Right renal cortex interstitium (tissue), 3 donors: ENCODE measurements at regions not wholly inside any gene's neighbourhood (a gene's known extent, or its start where the extent isn't known, plus 50 kb on each side); places are given as distances from the start of the nearest gene placed in this dataset.

Experiments
- DNase-seq, 3 donors: peaks; one replicate each; pipeline ENCODE4 v3.0.0-alpha.2; 2013; ENCODE audit warnings: low read depth in 3 of 3, low spot score in 2 of 3

DNA sequence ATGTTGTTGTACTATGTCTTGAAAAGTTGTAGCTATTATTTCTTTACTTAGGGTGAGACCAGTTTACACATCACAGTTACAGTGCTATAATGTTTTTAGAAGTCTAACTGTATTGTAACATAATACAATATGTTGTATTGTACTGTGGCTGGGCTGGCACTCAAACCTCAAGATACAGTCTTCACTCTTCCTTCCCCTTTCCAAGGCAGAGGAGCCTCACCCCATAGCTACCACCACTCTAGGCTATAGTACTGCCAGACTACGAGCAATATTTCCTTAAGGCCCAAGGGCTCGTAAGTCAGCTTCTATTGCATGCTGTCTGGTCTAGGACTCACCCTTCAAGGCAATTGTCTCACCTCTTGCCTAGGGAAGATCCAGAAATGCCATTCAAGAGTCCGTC, 597.7 kb downstream of the OTOL1 start:
- no peak for DNase-seq

GRCh38 chr3:162096874-162097273, 600.3 kb downstream of the OTOL1 start:
- DNase-seq, result no peak

DNA sequence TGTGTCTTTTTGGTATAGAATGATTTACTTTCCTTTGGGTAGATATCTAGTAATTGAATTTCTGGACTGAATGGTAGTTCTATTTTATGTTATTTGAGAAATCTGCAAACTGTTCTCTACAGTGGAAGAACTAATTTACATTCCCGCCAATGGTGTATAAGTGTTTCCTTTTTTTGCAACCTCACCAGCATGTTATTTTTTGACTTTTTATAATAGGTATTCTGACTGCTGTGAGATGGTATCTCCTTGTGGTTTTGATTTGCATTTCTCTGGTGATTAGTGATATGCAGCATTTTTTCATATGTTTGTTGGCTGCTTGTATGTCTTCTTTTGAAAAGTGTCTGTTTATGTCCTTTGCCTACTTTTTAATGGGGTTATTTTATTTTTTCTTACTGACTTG, 607.2 kb downstream of the OTOL1 start:
- DNase-seq, result no peak

GRCh38 chr3:162111861-162112260, 615.3 kb downstream of the OTOL1 start:
- DNase-seq, result no peak

DNA sequence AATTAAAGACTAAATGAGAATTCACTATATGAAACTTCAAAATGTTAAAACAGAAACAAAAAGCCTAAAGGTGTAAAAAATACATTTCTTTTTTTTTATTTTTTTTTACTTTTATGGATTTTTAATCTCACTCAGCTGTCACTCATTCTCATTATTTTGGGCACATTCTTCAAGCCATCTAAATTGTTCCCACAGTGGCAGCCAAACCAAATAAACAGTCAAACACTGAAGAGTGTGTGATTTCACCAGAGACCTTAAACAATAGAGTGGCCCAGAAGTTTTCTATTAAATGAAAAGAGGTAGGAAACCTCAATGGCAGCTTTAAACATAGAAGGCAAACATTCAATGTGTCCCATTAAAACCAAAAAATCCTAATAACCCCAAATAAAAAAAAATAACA, 616.1 kb downstream of the OTOL1 start:
- no peak for DNase-seq

DNA sequence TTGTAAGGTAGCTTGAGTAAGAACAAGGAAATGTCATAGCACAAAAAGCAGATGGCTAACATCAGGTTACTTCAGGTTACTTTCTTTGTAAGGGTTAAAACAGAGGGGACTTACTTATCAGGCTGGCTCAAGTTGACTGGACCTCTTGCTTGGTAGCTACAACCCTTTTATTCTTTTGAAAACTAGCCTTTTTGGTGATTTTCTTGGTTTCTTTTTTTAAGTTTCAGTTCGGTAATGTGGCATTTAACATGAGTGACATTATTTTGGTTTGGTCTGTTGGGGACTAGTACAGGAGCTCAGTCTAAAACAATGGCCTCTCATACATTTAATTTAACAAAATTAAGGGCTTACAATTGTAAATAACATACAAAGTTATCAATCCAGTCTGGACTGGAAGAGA, 621.4 kb downstream of the OTOL1 start:
- no peak for DNase-seq

DNA sequence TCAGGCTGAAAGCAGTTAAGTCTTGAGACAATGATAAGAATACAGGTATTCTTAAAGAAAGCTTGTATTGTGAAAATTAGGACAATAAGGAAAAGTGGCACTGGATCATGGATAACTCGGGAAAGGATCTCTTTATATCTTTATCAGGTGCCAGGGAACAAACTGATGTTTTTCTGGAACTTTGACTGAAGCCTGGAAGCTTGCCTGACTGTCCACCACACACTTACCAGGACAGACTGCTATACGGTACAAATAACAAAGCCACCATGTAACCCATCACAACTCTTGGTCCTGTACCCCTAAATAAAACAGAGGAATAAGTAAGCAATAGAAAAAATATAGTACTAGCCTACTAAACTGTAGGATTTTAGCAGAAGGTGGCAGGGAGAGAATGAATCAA, 623.0 kb downstream of the OTOL1 start:
- DNase-seq, result no peak

DNA sequence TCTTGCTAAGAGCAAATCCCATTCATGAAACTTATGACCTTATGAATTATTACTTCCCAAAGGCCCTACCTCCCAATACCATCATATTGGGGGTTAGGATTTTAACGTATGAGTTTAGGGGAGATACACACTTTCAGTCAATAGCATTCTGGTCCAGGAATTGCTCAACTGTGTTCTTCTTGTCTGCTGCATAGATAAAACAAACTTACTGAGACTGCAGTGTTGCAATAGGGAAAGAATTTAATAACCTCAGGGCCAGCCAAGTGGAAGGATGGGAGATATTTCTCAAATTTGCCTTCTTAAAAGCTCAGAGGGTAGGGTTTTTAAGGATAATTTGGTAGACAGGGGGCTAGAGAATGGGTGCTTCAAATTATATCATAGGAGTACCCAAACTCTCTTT, 625.8 kb downstream of the OTOL1 start:
- no peak for DNase-seq

GRCh38 chr3:162125790-162126189, 629.2 kb downstream of the OTOL1 start:
- DNase-seq, result no peak

DNA sequence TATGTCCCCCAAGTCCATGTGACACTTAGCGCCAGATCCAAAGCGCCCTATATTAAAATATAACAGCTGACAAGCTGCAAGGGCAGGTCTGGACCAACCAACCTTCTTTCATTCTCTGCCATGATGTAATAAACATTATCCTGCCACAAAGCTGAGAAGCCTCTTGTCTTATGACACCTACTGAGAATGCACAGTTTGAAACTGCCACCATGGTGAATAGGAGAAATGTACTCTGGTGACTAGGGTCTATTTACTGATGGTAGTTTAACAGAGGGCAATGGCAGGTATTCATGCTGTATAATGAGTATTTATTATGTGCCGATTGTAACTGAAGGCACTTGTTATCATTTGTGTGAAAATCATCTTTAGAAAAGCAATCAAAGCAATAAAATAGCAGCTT, 634.0 kb downstream of the OTOL1 start:
- no peak for DNase-seq

- no peak for DNase-seq
These were observed 636.4 kb downstream of the OTOL1 start for GRCh38 chr3:162132981-162133380.

GRCh38 chr3:162134571-162134970, 638.0 kb downstream of the OTOL1 start:
- DNase-seq, result no peak

DNA sequence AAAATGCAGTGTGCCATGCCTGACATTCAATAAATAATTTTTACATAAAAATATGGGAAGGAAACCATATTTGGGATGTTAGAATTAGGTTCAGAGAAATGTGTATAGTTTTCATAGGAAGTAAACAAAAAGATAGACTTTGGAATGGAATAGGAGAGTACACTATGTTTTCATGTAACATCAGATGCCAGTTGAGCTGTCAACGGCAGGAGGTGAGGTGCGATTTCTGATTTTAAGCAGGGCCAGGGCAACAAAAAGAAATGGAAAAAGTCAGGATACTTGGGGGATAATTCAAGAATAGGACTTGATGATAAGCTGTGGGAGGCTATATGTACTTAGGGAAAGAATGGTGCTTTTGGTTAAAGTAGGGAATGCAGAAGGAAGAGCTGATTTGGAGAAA, 639.5 kb downstream of the OTOL1 start:
- no peak for DNase-seq

- DNase-seq, result no peak
These were observed 641.9 kb downstream of the OTOL1 start for GRCh38 chr3:162138509-162138908.

DNA sequence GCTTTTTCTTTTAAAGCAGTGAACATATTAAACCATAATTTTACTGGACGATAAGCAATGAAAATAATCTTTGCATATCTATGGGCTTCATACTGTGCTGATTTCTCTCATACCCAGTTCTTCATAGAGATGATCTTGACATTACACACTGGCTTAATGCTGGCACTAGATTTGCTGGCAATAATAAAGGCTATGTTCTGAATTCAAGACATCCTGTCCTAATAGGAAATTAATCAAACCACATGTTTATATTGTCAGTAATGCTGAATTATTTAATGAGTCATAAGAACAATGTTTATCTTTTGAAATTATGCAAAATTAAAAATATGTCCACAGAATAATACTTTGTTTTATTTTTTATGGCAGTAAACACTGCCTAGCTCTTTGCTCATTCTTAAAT, 643.2 kb downstream of the OTOL1 start:
- no peak for DNase-seq

DNA sequence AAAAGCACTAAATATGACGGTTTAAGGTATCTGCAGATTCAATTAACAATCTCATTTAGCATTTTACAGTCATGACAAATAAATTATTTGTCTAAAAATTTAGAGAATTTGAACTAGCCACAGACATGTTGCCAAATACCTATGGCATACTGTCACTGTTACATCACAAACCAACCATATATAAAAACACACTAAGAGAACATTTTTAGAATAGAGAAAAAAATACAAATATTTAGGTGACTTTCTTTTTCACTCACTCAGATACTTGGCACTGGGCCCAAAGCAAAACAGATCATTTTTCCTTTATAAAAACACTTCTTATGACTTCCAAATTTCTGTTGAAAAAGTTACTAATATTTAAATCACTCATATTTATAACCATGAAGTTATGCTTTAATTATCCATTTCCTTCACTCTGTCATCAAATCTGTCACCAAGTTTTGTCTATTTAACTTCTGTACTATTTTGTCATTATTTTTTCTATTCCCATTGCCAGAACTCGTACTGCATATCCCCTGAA, 644.7 kb downstream of the OTOL1 start:
- no peak for DNase-seq

- no peak for DNase-seq
These were observed 645.9 kb downstream of the OTOL1 start for GRCh38 chr3:162142511-162142910.

- no peak for DNase-seq
These were observed 646.6 kb downstream of the OTOL1 start for GRCh38 chr3:162143180-162143579.

- DNase-seq, result no peak
These were observed 651.4 kb downstream of the OTOL1 start for GRCh38 chr3:162147996-162148395.

GRCh38 chr3:162150790-162151189, 654.2 kb downstream of the OTOL1 start:
- DNase-seq, result no peak

GRCh38 chr3:162152636-162153035, 656.0 kb downstream of the OTOL1 start:
- no peak for DNase-seq

GRCh38 chr3:162161595-162161994, 665.0 kb downstream of the OTOL1 start:
- DNase-seq, result no peak

- DNase-seq, result no peak
These were observed 668.7 kb downstream of the OTOL1 start for GRCh38 chr3:162165346-162165745.

- no peak for DNase-seq
These were observed 669.9 kb downstream of the OTOL1 start for GRCh38 chr3:162166543-162166942.
